RKO (cell line): ENCODE measurements at regions not wholly inside any gene's neighbourhood (a gene's known extent, or its start where the extent isn't known, plus 50 kb on each side); places are given as distances from the start of the nearest gene placed in this dataset.
"Not testable (repeated sequence)": the region's sequence is repeated elsewhere in the genome, so short reads cannot be mapped to it uniquely, and the experiment has no call there.

ENCODE experiments used
- DNase-seq: peaks from one replicate; pipeline ENCODE4 v3.0.0-alpha.2; 2016; ENCODE audit warnings: low spot score

DNA sequence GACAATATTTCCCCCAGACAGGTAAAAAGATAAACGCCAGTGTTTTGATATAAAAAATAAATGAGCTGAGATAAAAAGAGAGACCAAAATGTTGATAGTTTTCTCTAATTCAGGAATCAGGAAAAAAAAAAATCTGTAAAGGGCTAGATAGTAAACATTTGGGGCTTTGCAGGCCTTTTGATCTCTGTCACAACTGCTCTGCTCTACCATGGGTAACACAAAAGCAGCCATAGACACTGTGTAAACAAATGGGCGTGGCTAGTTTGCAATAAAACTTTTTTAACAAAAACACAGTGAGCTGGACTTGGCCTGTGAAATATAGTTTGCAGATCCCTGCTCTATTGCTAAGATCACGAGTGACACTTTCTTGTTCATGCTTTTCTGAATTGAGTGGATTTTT, 219.1 kb upstream of the STXBP5 start:
- no peak for DNase-seq

DNA sequence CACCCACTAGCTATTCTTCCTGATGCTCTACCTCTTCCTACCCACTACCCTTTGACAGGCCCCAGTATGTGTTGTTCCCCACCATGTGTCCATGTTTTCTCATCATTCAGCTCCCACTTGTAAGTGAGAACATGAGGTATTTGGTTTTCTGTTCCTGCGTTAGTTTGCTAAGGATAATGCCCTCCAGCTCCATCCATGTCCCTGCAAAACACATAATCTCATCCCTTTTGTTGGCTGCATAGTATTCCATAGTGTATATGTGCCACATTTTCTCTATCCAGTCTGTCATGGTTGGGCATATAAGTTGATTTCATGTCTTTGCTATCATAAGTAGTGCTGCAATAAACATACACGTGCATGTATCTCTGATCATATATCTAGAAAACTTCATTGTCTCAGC, 218.3 kb upstream of the STXBP5 start:
- DNase-seq = no peak

DNA sequence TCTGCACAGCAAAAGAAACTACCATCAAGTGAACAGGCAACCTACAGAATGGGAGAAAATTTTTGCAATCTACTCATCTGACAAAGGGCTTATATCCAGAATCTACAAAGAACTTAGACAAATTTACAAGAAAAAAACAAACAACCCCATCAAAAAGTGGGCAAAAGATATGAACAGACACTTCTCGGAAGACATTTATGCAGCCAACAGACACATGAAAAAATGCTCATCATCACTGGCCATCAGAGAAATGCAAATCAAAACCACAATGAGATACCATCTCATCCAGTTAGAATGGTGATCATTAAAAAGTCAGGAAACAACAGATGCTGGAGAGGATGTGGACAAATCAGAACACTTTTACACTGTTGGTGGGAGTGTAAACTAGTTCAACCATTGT, 216.3 kb upstream of the STXBP5 start:
- DNase-seq = not testable (repeated sequence)

DNA sequence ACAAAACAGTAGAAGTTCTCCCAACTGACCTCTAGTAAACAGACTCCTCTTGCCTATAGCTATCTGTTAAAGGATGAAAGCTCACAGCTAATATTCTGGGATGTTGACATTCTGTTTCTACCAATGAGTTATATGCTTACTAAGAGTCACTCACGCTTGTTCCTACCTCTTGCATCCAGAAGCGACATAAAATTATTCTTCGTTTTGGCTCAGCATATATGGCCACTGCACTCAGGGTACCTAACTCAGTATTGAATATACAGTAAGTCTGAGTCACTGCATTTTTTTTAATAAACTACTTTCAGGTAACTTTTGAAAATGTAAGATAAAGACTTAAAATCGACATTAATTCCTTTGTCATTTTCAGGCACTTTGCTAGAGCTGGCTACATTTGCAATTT, 214.4 kb upstream of the STXBP5 start:
- DNase-seq = no peak

DNA sequence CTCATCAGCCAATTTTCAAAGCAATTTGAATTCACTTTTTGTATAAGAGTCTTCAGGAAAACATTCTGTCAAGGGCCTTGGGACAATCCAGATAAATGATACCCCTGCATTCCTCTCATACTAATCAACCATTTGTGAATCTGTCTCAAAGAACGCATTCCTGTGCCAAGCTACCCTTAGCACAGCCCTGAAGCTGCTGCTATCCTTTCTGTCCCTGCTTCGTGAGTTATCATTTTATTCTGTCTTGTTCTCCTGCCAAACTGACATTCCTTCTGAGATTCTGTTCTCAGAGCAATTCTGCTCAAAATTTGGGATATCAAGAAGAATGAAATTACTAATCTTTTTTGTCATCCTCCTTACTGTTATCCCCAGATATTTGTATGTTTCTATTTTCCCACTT, 213.9 kb upstream of the STXBP5 start:
- no peak for DNase-seq

DNA sequence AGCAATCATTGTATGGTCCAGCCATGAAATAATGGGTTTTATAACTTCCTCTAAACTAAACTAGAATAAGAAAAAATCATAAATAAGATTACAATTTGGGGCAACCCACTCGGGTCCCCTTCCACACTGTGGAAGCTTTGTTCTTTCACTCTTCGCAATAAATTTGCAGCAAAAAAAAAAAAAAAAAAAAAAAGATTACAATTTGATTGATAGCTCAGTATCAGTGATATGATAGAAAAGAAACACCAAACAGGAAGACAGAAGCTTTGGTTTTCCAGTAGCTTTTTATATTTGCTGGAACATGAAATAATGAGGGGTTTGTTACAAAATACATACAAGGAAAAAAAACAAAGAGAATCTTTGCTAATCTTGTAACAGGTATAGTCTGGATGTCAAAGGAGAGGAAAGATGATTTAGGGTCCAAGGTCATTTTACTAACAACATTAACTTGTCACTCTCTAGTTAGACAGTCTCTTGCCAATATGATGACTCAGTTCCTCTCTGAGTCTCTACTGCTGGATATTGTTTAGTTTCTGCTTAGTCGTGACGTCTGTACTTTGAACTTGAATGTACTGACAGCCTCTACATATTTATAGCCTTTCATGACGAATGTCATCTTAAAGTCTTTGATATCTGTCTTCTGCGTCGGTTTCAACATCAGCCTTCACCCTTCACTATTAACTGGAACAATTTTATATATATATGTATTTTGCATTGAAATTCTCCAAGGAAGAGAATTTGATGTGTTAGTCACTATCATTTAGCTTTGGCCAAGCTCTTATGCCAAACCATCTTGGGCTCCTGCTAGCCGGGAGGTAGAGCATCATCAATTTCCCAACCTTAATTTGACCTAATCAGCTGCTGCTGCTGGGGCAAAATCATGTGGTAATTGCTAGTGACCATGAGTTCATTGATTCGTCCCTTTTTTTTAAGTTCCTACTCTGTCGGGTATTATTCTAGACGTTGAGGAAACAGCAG, 213.1 kb upstream of the STXBP5 start:
- peak; percentile 67 for DNase-seq

DNA sequence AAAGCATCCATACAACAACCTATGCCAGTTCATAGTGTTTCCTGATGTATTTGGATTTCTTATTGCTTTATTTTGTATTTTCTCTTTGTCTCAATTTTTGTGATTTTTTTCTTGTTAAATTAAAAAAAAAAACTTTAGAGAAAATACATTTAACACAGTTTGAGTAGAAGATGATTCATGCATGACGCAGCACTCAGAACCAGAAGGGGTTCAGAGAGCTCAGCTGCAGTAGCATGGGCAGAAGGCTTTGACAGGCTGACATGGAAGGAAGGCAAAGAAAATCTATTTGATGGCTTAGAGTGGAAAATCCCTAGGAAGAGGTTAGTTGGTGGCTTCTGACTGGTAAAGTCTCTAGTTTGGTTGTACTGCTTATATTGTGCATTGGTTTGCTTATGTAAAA, 207.2 kb upstream of the STXBP5 start:
- peak; percentile 28 for DNase-seq

DNA sequence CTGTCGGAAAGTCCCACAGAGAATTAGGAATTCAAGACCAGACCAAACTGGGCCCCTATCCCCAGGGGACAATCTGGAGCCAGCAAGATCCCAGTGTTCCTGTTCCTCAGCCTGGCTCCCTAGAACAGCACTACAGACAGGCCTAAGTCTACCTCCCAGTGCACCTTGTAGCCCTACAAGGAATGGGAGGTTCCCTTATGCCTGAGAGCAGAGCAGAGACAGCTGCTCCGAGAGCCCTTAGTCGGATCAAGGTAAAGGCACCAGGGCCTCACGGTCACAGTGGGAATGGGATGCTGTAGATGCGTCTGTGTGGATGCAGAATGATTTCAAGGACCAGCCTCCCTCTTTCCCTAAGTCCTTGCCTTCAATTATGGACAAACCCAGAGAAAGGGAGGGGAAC, 204.5 kb upstream of the STXBP5 start:
- DNase-seq = no peak

DNA sequence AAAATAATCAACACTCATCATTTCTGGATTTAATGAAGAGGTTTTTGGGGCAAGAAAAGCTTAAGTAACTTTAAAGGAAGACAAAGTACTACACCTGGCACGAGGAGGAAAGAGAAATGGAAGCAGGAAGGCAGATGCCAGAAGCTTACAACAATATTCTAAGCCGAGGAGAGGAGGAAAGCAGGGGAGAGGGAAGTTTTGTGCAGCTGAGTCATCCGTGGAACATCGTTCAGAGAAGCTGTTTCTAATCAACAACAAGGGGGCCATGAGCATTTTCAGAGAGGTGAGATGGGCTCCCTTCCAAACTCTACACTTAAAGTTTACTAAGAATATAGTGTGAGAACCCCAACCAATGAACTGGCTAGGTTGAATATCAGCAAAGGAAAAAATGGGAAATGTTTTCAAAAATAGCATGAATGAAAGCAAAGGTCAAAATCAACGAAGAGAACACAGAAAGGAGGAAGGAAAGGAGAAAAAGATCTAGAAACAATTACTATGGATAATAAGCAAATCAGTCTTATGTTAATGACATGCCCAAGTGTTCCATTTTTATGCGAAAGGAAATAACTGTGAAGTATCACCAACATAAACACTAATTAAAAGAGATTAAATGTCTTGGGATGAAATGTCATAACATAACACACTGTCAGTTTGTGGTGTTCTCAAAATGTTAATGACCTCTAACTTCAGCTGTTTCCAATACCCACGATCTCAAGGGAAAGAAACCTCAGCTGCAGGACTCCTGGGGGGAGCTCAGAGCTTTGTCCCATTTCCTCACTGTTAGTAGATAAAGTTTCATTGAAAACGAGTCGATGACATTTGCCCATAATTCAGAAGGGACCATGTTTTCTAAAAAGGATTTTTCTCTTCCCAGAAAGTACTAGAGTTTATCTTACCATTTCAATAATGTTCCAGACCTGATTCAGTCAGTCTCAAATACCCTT, 203.4 kb upstream of the STXBP5 start:
- DNase-seq = no peak

DNA sequence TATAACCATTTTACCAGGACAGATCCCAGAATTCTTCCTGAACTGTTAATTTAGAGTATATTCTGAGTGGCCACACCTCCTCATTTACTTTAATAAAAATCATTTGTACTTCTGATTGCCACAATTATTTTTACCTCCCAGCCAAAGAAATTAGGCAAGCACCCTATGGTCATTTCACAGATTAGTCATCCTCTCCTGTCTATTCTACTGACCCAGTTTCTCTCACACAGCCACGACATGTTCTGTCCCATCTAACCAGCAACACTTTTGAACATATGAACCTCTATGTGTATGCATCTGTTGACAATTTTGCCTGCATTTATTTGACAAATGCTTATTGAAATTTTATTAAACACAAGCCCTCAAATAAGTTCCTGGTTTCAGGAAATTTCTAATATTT, 202.6 kb upstream of the STXBP5 start:
- no peak for DNase-seq

DNA sequence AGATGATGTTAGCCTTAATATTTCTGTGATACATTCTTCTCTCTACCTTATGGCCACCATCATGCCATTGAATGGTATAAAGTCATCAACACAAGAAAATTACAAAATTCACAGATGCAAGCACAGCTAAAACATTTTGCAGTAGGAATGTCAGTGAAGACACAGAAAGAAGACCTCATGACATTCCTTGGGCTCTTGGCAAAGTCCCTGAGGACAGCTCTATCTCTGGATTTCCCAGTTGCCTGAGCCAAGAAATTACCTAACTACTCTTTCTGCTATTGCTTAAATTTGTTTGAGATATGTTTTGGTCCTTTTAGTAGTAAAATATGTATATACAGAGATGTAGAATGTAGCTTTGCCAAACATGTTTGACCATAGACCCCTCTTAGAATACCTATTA, 201.0 kb upstream of the STXBP5 start:
- no peak for DNase-seq

DNA sequence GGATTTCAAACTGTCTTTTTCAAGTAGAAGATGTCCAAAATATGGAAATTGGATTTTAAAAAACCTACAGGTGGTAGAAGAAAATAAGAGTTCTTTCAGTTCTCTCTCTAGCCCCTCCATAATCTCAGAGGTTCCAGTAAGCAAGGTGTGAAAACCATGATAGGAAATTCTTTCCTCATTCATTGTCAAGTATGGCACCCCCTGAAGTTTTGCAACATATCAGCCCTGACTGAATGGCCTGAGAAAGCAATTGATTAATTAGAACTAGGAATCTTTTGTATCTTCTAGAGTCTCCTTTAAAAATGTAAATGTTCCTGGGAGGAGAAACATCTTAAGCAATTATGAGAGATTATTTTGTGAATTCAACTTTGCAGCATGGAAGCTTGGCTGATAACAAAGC, 198.7 kb upstream of the STXBP5 start:
- no peak for DNase-seq

DNA sequence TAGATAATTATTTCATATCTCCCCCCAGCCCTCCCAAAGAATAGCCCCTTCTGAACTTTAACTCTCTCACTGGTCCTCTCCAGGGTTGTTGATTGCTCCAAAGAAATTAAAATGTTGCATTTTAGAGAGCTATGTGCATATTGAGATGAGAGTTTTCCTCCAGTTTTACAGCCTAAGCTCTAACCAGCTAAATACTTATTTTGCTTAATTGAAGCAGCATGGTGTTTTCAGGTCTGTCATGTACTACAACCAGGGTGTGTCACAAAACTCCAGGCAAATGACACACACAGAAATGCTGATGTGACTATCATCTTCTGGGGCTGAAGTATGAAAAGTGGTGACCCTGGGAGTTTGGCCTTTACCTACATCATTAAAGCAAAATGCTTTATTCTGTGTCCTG, 196.8 kb upstream of the STXBP5 start:
- no peak for DNase-seq

DNA sequence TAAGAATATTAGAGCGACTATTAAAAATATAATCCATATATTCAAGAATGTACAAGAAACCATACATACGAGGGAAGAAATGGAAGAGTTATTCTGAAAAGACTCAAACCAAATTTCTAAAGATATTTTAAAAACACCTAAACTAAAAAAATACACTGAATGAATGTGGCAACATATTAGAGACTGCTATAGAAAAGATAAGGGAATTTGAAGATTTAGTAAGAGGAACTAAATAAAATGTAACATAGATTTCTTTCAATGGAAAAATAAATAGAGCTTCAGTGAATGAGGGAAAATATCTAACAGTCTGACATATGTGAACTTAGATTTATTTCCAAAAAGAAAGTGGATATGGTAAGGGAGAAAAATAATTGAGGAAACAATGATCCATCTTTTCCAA, 194.9 kb upstream of the STXBP5 start:
- no peak for DNase-seq

DNA sequence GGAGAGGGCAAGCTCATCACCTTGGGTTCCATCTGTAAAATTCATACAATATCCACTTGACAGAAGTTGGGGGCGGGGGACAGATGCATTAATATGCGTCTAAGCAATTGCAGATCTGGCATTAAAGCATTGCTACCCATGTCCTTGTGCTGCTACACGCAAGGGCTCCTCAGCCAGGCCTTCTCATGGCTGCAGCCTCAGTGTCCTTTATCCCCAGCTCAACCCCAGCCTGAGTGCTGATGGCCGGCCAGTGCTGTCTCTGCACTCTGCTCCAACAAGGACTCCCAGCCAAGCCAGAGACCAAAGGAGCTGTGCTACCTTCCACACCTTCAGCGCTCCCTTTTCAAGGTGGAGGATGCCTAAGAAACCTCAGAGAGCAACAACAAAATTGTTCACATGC, 188.5 kb upstream of the STXBP5 start:
- no peak for DNase-seq

DNA sequence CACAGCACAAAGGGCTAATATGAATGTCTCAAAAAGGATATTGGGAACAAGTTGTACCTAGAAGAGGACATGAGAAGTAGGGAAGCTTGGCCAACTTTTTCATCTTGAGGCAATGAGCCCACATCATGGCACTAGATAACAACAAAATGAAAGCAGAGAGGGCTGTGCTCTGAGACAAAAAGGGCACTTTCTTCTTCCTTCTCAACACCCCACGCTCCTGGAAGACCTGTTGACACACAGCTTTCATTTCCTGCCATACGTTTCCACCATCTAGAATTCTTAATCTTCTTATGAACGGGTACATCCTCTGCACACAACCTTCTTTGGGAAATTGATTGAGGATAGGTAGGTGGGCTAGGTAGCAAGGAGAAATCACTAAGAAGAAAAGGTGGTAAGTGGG, 187.8 kb upstream of the STXBP5 start:
- no peak for DNase-seq

DNA sequence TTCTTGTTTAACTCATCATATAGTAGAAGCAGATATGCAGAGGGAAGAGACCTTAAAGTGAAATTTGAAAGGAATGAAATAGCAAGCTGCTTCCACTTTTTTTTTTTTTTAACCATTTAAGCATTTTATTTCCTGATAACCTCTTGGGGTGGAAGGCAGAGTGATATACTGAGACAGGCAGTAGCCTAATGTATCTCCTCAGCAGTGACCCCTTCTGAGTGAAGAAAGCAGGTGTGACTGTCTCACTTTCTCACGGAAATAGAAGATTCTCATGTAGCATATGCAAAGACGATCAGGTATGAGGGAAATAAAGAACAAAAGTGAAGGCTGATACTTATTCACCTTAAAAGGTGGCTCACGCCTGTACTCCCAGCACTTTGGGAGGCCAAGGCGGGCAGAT, 187.1 kb upstream of the STXBP5 start:
- no peak for DNase-seq

DNA sequence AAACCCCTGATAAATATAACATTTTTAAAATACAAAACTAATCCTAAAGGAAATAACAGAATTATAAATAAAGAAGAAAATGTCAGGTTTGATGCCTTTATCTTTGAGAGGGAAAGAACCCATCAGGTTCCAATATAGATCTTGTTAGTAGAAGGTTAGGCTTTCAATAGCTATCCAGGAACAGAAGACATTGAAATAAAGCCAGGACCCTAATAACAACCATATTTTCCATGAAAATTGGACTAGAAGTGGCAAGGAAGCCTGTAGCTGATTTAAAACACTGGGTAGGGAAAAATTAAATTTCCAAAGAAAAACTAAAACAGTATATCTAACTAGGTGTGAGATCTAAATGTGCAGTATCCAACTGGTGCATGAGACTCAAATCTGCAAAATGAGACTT, 185.2 kb upstream of the STXBP5 start:
- DNase-seq = no peak

DNA sequence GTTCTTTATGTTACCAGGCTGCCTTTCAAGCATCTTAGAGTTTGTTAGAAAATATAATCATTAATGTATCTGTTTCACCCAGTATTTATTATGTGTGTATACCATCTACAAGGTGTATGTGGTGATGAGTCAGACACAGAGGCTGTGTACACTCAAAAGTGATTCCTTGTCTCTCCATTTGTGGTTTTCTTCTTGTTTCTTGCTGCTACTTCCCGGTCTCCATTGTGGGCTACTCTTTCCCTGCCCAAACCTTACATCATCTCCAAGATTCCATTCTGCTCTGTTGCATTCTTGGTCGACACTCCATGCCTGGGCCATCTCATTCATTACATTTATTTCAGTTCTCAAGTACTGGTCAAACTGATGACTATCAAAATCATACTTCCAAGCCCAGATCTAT, 182.2 kb upstream of the STXBP5 start:
- DNase-seq = no peak

DNA sequence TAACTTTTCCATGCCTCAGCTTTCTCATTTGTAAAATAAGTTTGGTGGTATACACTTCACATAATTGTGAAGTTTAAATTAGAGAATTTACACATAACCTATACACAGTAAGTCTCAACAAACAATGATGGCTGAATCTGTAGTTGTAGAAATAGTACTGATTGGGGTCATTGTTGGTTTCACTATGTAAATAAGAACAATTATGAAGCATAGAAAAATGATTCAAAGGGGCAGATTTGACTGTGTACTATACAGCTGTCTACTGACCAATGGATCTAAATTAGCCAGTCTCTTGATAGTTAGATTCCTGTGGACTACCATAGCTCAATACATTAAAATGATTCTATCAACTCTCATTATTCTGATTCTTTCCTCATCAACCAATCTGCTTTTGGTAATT, 181.1 kb upstream of the STXBP5 start:
- DNase-seq = no peak

DNA sequence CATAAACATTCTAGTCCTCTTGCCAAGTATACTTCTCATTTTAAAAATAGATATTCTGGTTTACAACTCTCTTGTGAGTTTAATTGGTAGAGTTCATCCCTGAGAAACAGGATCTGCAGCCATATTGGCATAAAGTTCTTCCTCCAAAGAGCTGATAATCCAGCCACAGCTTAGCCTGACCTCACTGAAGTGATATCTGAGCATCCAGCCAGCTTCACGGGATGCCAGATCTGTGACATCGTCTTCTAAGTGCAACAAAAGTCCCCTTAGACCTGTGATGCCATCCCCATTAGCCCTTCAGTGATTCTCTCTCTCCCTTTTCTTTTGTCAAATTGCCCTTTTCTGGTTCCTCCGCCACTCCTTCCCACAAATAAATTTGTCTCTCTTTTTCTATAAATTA, 180.6 kb upstream of the STXBP5 start:
- no peak for DNase-seq

DNA sequence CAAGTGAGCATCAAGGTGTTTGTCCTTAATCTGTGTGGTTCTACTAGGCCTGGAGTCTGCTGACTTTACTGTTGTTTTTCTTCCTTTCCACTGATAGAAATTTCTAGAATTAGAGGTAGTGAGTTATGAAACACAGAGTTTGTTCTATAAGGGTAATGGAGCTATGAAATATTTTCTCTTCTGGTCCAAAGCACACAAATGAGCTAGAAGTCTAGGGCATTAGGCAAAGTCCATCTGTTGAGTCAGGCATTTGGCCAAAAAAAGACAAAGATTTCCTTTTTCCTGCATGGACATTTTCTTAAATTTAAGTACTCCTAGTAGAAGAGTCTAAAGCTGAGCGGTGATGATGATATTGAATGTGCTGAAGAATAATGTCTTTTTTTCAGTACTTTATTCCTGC, 174.3 kb upstream of the STXBP5 start:
- DNase-seq = no peak

DNA sequence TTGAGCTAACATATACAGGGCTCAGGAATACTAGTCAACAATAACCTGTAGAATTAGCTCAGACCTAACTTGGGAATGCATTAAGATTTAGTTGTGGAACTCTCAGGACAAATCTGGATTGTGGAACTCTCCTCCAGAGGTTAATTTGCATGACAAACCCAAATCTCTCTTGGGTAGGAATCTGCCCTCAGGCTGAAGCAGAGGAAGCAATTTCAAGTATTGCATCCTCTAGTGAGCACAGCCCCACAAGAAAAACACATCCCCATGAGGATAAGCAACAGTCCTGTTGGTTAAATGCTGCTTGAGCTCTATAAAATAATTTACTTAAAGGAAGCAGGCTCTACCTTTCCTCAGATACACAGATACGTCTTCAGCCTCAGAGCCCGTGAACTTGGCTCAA, 170.9 kb upstream of the STXBP5 start:
- no peak for DNase-seq
